ENCODE measurements at regions not wholly inside any gene's neighbourhood (a gene's known extent, or its start where the extent isn't known, plus 50 kb on each side); places are given as distances from the start of the nearest gene placed in this dataset.
"Not testable (repeated sequence)": the region's sequence is repeated elsewhere in the genome, so short reads cannot be mapped to it uniquely, and the experiment has no call there.

GRCh38 chr11:81966340-81966739, 767.3 kb downstream of the FAM181B start:
- no peak for DNase-seq

DNA sequence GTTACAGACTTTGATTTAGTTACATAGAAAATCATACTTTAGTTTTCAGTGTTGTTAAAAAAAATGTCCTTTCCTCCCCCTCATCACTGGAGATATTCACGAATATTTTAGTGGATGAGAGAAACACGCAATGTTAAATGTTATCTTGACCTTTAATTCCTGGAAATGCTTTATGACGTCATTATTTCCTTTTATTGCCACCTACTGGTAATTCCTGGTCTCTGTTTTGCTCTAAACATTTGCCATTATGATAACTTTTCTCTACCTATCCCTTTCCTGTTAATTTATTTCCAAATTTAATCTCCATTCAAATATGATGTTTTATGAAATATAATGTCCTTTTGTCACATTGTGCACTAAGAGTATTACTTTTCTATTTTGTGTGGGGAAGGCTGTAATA, 770.6 kb downstream of the FAM181B start:
- DNase-seq, result no peak

- DNase-seq, result no peak
Measured at GRCh38 chr11:81960443-81960842, 773.2 kb downstream of the FAM181B start.

DNA sequence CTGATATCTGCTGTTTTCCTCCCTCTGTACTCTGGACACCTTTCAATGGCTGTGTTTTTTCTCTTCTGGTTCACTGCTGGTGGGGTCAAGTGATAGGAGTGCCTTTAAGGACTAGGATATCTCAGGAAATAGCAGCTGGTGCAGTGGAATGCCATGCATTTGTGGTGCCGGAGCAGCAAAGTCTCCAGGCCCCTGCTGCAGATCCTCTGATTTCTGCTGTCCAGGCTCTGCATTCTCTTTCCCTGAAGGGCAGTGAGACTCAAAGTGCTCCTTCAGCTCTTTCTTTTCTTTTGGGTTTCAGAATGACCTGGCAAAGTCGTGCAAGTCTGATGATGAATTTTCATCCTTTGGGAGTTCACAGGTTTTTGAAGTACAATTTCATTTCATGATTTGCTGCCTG, 774.3 kb downstream of the FAM181B start:
- no peak for DNase-seq

DNA sequence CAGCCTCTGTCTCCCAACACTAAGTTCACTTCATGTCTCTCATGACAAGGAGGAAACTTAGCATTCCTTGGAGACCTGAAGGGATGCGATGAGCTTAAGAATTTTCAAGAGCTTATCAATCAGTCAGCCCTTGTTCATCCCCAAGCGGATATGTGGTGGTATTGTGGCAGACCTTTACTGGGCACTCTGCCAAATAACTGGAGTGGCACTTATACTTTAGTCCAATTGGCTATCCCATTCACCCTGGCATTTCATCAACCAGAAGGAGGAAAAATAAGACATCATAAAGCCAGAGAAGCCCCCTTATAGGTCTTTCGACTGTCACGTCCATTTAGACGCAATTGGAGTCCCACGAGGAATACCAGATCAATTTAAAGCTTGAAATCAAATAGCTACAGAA, 779.4 kb downstream of the FAM181B start:
- DNase-seq, result not testable (repeated sequence)

DNA sequence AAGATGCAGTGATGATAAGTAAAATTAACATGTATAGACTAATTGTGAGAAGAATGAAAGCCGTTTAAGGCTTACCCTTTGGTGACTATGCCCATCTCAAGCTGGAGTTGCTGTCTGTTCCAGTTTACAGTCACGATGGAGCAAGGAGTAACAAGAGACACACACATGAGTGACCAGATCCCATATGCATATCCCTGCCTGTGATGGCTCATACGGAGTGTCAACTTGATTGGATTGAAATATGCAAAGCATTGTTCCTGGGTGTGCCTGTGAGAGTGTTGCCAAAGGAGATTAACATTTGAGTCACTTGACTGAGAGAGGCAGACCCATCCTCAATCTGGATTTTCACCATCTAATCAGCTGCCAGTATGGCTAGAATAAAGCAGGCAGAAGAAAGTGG, 786.8 kb downstream of the FAM181B start:
- no peak for DNase-seq

- DNase-seq, result no peak
Measured at GRCh38 chr11:81942646-81943045, 791.0 kb downstream of the FAM181B start.

GRCh38 chr11:81941998-81942397, 791.7 kb downstream of the FAM181B start:
- DNase-seq, result no peak

DNA sequence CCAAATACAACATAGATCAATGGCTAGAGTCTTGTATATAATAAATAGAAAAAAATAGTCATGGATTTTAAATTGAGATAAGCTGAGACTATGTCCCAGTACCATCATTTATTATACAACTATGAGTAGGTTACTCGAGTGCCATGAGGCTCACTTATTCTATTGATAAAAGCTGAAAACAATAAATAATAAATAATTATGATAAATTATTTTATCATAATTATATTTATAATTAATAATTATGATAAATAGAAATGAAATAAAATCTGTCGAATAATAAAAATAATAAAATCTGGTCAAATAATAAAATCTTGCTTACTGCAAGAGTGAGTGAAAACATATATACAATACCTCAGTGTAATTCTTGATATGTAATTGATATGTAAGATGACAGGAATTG, 801.4 kb downstream of the FAM181B start:
- DNase-seq, result no peak

DNA sequence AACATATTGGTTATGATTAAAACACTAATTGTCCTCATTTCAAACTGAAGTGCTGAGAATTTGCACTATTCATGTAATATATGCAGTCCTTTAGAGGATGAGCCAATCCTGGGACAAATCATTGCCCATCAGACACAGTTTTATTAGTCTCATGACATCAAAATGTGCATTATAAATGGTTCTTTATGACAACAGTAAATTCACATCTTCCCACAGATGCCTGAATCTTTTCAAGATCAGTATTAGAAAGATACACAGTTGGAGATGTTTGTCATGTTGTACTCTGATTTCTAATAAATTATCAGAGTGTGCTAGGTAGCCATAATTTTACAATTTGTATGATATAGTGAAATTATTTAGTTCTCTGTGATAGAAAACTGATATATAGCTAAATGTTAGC, 813.5 kb downstream of the FAM181B start:
- DNase-seq, result no peak

GRCh38 chr11:81916451-81916850, 817.2 kb downstream of the FAM181B start:
- no peak for DNase-seq

DNA sequence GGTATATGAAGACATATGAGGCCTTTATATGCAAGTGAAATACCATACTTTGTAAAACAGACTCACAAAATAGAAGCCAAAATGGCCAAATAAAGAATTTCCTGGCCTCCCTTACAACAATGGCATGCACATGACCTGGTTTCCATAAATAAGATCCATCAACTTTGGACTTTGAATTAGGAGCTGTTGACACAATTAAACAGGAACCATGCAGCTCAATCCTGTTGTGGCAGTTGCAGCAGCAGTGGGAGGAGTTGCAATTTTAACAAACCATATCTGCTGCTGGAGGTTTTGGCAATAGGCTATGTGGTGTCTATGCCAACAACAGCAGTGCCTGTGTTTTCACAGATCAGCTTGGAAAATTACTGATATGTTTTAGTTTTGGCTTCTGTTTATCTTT, 818.6 kb downstream of the FAM181B start:
- DNase-seq, result no peak

- no peak for DNase-seq
Measured at GRCh38 chr11:81913793-81914192, 819.9 kb downstream of the FAM181B start.

- DNase-seq, result no peak
Measured at GRCh38 chr11:81907996-81908395, 825.7 kb downstream of the FAM181B start.

DNA sequence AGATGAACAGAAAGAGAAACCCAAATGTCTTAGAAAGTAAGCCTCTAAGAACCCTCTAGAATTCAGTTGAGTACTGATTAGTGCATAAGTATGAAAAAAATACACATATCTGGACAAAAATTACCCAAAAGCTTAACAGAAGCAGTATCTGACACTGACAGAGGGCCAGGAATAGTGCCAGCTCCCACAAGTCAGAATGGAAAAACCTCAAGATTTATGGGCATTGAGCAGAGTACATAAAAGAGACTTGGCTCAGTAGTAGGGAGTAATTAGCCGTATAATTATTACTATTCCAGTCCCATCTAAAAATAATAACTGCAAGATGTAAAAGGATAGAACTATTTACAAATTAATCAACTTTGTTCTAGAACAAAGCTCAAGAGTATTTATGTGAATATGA, 834.5 kb downstream of the FAM181B start:
- no peak for DNase-seq

DNA sequence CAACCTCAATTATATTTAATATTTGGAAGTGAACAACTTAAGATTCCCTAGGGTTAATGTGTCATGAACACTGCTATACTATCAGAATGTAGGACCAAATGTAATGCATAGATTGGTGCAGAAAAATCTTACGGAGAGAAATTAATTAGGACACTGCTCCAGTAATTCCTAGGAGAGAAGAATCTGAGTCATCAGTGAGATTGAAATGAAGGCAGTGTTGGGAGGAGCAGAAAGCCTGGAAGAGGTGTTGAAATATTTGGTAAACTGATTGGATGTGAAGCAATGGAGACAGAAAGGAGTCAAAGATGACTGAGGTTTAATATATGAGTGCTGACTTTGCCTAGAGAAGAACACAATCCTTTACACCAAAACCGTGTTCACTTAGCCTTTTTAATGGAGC, 836.0 kb downstream of the FAM181B start:
- no peak for DNase-seq

GRCh38 chr11:81895258-81895657, 838.4 kb downstream of the FAM181B start:
- no peak for DNase-seq

- DNase-seq, result no peak
Measured at GRCh38 chr11:81892770-81893635, 840.7 kb downstream of the FAM181B start.

DNA sequence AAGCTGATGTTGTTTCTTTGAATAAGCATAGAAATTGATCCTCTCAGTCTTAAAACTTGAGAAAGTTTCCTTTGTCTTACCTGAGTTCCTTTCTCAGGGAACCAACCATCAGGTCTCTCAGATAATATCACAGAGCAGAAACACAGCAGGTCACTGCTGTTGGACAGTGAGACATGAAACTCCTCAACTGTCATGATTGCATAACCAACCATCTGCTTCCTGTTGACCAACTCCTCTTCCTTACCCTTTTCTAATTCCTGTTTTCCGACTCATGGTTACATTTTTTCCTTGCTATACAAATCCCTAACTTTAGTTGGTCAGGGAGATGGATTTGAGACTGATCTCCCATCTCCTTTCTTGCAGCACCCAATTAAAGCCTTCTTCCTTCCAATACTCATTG, 845.3 kb downstream of the FAM181B start:
- DNase-seq, result no peak

DNA sequence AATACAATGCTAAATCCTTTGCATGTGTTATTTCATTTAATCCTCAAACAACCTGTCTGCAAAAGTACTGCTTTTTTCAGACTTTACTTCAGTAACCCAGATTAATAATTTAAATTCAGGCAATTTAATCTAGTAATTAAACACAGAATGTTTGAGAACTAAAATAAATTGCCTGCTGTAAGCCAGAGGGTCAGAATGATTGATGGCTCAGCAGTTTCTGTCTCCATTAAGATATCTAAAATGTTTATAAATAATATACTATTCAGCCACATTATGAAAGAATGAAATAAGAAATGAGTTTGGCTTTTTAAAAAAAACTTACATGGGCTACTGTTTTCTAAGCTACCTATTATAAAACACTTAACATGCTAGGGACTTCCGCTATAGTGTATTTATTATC, 846.0 kb downstream of the FAM181B start:
- no peak for DNase-seq

DNA sequence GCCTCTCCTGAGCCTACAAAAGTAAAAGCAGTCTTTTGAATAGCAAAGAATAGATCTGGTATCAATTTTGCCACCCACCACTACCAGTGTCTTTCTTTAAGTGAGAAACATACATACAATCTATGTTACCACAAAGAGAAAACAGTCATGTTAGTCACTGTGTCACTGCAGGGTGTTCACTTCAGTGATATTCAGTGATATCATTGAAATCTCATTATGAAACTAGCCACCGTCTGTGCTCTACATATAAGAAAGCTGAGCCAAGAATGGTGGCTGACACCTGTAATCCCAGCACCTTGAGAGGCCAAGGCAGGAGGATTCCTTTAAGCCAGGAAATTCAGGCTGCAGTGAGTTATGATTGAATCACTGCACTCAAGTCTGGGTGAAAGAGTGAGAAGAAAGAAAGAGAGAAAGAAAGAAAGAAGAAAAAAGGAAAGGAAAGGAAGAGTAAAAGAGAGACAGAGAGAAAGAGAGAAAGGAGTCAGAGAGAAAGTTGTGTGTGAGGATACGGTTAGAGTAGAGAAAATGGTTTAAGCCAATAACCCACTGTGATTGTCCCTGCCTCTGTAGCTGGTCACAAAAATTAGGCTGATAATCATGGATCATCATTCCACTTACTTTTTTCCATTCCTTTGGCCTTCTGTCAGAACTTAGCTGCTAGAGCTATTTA, 847.1 kb downstream of the FAM181B start:
- no peak for DNase-seq

DNA sequence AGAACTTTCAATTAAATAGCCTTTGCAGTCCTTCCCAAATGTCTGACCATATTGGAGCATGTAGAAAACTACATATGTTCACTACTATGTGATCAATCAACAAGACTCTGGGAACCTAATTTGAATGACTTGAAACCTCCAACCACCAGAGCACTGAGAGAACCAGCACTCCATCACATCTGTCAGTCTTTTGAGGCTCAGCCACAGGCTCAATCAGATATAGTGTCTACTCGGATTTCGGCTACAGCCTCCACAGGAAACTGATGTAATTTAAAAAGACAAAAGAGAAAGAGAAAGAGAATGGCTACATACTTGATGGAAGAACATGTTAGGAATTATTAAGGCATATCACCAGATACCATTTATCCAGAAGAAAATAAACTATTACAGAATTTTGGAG, 859.0 kb downstream of the FAM181B start:
- DNase-seq, result no peak

GRCh38 chr11:81870815-81871214, 862.8 kb downstream of the FAM181B start:
- no peak for DNase-seq

DNA sequence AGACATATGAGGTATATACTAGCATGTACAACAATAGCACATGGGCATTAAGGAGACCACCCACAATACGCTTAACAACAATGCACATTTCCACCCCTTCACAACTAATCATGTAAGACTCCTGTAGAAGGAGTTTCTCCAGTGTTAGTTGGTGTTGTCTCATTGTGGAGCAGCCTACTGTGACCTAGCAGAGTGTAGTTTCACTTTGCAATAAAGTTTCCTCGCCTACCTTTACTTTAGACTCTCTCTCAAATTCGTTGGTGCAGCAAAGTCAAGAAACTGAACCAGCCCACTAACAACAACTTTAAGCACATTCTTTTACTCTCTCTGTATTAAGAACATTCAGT, 863.6 kb downstream of the FAM181B start:
- DNase-seq, result no peak
